ENCODE measurements at regions not wholly inside any gene's neighbourhood (a gene's known extent, or its start where the extent isn't known, plus 50 kb on each side); places are given as distances from the start of the nearest gene placed in this dataset.

- TF ChIP-seq POLR2A (IDR thresholded peaks at IDR 0.05; ENCODE audit: low read depth) (no peak), CTCF (IDR thresholded peaks at IDR 0.05) (no peak), POLR2AphosphoS5 (IDR thresholded peaks at IDR 0.05) (no peak), EP300 (IDR thresholded peaks at IDR 0.05) (no peak)
Measured at GRCh38 chr6:156013155-156013554, 557.5 kb upstream of the NOX3 start.

Measured in esophagus muscularis mucosa (tissue), 4 donors.